GM13976 (cell line): ENCODE measurements at regions not wholly inside any gene's neighbourhood (a gene's known extent, or its start where the extent isn't known, plus 50 kb on each side); places are given as distances from the start of the nearest gene placed in this dataset.

Source experiments
- DNase-seq: peaks from one replicate; pipeline ENCODE4 v3.0.0; 2012; ENCODE audit warnings: low spot score
- in situ Hi-C: fragments of 300-500 bp; cut with MboI; formaldehyde crosslinking; loops from one replicate; pipeline ENCODE4 v1.12.0; 2022; ENCODE audit warnings: low sequenced_read_pairs, mixed read lengths, inconsistent platforms; ENCODE audit not compliant: unreplicated experiment
- TF ChIP-seq, protein P1 (sequence below): IDR thresholded peaks from 2 replicates; pipeline ENCODE4 v1.5.1; 2012; ENCODE audit warnings: borderline replicate concordance, mild to moderate bottlenecking; ENCODE audit not compliant: insufficient read depth; ENCODE audit errors: extremely low read depth, missing control alignments, control extremely low read depth

GRCh38 chr4:3385711-3386420 is 55.9 kb upstream of the HGFAC start:
- DNase-seq = no peak
- TF ChIP-seq, protein P1, sequence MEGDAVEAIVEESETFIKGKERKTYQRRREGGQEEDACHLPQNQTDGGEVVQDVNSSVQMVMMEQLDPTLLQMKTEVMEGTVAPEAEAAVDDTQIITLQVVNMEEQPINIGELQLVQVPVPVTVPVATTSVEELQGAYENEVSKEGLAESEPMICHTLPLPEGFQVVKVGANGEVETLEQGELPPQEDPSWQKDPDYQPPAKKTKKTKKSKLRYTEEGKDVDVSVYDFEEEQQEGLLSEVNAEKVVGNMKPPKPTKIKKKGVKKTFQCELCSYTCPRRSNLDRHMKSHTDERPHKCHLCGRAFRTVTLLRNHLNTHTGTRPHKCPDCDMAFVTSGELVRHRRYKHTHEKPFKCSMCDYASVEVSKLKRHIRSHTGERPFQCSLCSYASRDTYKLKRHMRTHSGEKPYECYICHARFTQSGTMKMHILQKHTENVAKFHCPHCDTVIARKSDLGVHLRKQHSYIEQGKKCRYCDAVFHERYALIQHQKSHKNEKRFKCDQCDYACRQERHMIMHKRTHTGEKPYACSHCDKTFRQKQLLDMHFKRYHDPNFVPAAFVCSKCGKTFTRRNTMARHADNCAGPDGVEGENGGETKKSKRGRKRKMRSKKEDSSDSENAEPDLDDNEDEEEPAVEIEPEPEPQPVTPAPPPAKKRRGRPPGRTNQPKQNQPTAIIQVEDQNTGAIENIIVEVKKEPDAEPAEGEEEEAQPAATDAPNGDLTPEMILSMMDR = no peak
- in situ Hi-C loops = no loop called here

DNA sequence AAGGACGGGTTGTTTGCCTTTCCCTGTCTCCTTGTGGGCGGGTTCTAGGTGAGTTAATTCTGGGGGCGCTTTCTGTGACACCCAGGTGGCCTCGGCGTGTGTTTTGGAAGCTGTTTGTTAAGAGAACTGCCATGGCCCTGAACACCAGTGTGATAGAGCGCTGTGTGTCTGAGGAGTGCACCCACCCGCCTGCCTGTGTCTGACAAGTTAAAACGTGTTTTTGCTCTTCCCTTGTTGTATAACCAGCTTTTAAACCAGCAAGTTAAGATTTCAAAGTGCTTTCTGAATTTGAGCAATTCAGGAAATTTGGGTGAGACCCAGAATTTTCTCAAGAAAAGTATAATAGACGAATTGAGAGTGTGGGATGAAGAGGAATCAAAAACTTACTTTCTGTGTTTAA is 55.2 kb upstream of the HGFAC start:
- TF ChIP-seq, protein P1 = no peak
- DNase-seq = no peak
- in situ Hi-C loops = no loop called here

- DNase-seq = peak; percentile 76
- in situ Hi-C loops = no loop called here
- TF ChIP-seq, protein P1 = no peak
Measured at GRCh38 chr4:3387154-3387942, 54.4 kb upstream of the HGFAC start.

GRCh38 chr4:3387943-3388361 is 53.8 kb upstream of the HGFAC start:
- in situ Hi-C loops = no loop called here
- DNase-seq = no peak
- TF ChIP-seq, protein P1 = no peak

DNA sequence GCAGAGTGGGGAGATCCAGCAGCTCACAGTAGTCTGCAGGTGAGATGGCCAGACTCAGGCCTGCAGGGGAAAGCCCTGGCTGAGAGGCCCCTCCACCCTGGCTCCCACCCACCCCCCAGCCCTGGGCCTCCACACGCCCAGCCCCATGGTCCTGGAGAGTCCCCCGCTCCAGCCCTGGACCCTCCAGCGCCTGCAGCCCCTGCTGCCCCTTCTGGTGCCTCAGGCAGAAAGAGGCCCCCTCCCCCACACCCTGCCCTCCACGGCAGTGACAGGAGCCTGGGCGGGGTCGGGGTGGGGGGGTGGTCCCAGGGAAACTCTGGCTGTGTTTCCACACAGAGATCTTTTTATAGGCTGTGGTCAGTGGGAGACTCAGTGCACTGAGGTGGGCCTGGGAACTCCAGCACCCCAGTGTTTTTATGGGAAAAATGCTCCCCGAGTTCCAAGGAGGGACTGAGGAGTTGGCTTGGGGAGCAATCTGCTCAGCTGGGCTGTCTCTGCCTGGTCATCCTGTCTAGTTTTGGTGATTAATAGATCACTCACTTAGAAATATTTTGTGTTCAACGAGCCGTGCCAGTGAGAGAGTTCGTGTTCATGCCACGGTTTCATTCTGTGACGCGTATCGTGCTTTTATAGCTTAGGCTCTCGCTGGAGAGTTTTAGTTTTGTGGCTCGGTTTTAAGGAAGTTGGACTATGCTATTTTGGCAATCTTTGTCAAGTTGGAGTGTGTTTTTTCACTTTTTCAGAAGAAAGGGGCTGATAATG is 53.1 kb upstream of the HGFAC start:
- in situ Hi-C loops = no loop called here
- TF ChIP-seq, protein P1 = no peak
- peak; percentile 81 for DNase-seq
